Sciatic nerve (tissue), 2 donors: ENCODE measurements at regions not wholly inside any gene's neighbourhood (a gene's known extent, or its start where the extent isn't known, plus 50 kb on each side); places are given as distances from the start of the nearest gene placed in this dataset.

Source experiments
- ATAC-seq: fragments of 200-7000 bp; cut with Tn5 transposase; one replicate; pipeline ENCODE4 v1.9.1; 2020; ENCODE audit warnings: mild to moderate bottlenecking, moderate library complexity
- DNase-seq: peaks from one replicate; pipeline ENCODE4 v3.0.0-alpha.2; 2020; ENCODE audit warnings: low spot score
- intact Hi-C: fragments of 100-400 bp; cut with DNase I; formaldehyde crosslinking; loops from one replicate; pipeline ENCODE4 v1.14.2; 2022
- donor health status: DM: no; HTN: no; CAD: no.
- donor health status: DM: no; HTN: no; CAD: no.

- ATAC-seq (no peak), DNase-seq (no peak)
- intact Hi-C loops = no loop called here
These were observed 308.2 kb upstream of the CCDC196 start for GRCh38 chr14:66177935-66178334.

GRCh38 chr14:66196670-66197069 is 289.5 kb upstream of the CCDC196 start:
- DNase-seq (no peak), ATAC-seq (no peak)
- intact Hi-C loops = no loop called here

GRCh38 chr14:66197276-66197675 is 288.9 kb upstream of the CCDC196 start:
- no peak for DNase-seq
- ATAC-seq = no peak
- intact Hi-C loops = no loop called here

GRCh38 chr14:66206554-66206953 is 279.6 kb upstream of the CCDC196 start:
- DNase-seq (no peak), ATAC-seq (no peak)
- intact Hi-C loops = no loop called here

GRCh38 chr14:66216763-66217162 is 269.4 kb upstream of the CCDC196 start:
- intact Hi-C loops = no loop called here
- DNase-seq = no peak
- no peak for ATAC-seq

GRCh38 chr14:66219886-66220285 is 266.3 kb upstream of the CCDC196 start:
- no peak for DNase-seq
- intact Hi-C loops = no loop called here
- no peak for ATAC-seq

GRCh38 chr14:66224492-66225178 is 261.5 kb upstream of the CCDC196 start:
- no peak for DNase-seq
- intact Hi-C loops = no loop called here
- ATAC-seq = no peak

- intact Hi-C loops = no loop called here
These were observed 260.8 kb upstream of the CCDC196 start for GRCh38 chr14:66225337-66225736.

GRCh38 chr14:66228267-66228970 is 257.8 kb upstream of the CCDC196 start:
- ATAC-seq (no peak), DNase-seq (no peak)
- intact Hi-C loops = no loop called here

More at GRCh38 chr14:66225337-66225736, 260.8 kb upstream of the CCDC196 start:
- DNase-seq = no peak
- no peak for ATAC-seq

- DNase-seq = no peak
- intact Hi-C loops = no loop called here
- ATAC-seq = no peak
These were observed 254.4 kb upstream of the CCDC196 start for GRCh38 chr14:66231820-66232219.

- no peak for ATAC-seq
- no peak for DNase-seq
- intact Hi-C loops = no loop called here
These were observed 252.6 kb upstream of the CCDC196 start for GRCh38 chr14:66233591-66233990.

- ATAC-seq = no peak
- DNase-seq = no peak
- intact Hi-C loops = no loop called here
These were observed 251.8 kb upstream of the CCDC196 start for GRCh38 chr14:66234411-66234810.

GRCh38 chr14:66237741-66238140 is 248.4 kb upstream of the CCDC196 start:
- DNase-seq (no peak), ATAC-seq (no peak)
- intact Hi-C loops = no loop called here

GRCh38 chr14:66238969-66239368 is 247.2 kb upstream of the CCDC196 start:
- DNase-seq (no peak), ATAC-seq (no peak)
- intact Hi-C loops = no loop called here

- no peak for DNase-seq
- no peak for ATAC-seq
- intact Hi-C loops = no loop called here
These were observed 246.6 kb upstream of the CCDC196 start for GRCh38 chr14:66239589-66239988.

GRCh38 chr14:66240105-66240504 is 246.1 kb upstream of the CCDC196 start:
- intact Hi-C loops = no loop called here
- no peak for DNase-seq
- ATAC-seq = no peak

GRCh38 chr14:66242001-66242400 is 244.2 kb upstream of the CCDC196 start:
- intact Hi-C loops = no loop called here
- no peak for ATAC-seq

GRCh38 chr14:66244834-66245233 is 241.3 kb upstream of the CCDC196 start:
- DNase-seq = no peak
- intact Hi-C loops = no loop called here
- no peak for ATAC-seq

More at GRCh38 chr14:66242001-66242400, 244.2 kb upstream of the CCDC196 start:
- no peak for DNase-seq

GRCh38 chr14:66247662-66248193 is 238.4 kb upstream of the CCDC196 start:
- intact Hi-C loops = no loop called here
- no peak for ATAC-seq
- no peak for DNase-seq

- intact Hi-C loops = no loop called here
- DNase-seq = no peak
These were observed 237.9 kb upstream of the CCDC196 start for GRCh38 chr14:66248256-66248655.

More at GRCh38 chr14:66248256-66248655, 237.9 kb upstream of the CCDC196 start:
- ATAC-seq = no peak
